CD4-positive, alpha-beta T cell treated with Interleukin-4 for 1 hour (primary cell): ENCODE measurements at regions not wholly inside any gene's neighbourhood (a gene's known extent, or its start where the extent isn't known, plus 50 kb on each side); places are given as distances from the start of the nearest gene placed in this dataset.
"Not testable (repeated sequence)": the region's sequence is repeated elsewhere in the genome, so short reads cannot be mapped to it uniquely, and the experiment has no call there.

Experiments used
- DNase-seq, 2 donors: peaks; one replicate each; pipeline ENCODE4 v3.0.0-alpha.2; 2020 to 2022

DNA sequence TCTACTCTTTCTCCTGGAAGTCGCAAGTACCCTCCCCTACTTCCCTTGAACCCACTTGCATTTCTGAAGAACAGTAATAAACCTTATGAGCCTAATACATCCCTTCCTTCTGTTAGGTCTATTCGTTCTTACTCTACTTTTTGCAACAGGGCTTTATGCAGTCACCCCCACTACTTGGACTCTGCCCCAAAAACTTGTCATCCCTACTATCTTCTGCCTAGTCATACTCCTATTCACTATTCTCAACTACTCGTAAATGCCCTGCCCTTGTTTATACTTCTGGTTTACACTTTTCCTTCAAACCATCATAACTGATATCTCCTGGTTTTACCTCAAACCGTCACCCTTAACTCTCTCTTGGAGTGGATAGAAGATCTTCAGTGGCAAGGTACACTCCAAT, 55.2 kb upstream of the SLIT2 start:
- DNase-seq = no peak

DNA sequence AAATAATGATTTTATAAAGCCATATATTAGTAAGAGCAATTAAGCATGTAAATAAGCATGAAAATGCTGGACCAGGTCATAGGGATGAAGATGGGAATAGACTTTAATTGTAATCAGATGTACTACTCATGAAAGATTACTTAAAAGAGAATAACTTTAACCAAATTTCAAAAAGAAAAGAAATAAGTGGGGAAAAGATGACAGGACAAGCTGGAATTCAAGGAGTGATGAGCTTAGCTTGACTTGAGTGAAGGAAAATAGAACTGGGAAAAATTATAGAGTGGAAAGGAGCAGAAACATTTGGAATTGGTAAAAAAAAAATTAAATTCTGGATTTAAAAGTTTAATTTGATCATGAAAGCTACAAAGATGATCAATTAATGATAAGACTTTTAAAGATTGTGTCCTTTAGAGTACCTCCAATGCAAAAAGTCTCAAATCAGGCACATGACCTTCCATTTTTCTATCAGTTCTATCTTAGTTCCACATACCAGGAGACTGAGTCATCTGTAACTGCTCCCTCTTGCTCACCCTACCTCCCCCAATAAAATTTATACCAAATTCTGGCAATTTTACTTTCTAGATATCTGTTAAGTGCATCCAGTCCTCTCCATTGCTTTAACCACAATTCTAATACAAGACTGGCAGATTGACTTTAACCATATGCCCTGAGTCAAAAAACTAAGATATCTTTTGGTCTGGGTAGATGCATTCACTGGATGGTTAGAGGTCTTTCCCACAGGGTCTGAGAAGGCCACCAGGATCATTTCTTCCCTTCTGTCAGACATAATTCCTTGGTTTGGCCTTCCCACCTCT, 56.4 kb upstream of the SLIT2 start:
- no peak for DNase-seq

DNA sequence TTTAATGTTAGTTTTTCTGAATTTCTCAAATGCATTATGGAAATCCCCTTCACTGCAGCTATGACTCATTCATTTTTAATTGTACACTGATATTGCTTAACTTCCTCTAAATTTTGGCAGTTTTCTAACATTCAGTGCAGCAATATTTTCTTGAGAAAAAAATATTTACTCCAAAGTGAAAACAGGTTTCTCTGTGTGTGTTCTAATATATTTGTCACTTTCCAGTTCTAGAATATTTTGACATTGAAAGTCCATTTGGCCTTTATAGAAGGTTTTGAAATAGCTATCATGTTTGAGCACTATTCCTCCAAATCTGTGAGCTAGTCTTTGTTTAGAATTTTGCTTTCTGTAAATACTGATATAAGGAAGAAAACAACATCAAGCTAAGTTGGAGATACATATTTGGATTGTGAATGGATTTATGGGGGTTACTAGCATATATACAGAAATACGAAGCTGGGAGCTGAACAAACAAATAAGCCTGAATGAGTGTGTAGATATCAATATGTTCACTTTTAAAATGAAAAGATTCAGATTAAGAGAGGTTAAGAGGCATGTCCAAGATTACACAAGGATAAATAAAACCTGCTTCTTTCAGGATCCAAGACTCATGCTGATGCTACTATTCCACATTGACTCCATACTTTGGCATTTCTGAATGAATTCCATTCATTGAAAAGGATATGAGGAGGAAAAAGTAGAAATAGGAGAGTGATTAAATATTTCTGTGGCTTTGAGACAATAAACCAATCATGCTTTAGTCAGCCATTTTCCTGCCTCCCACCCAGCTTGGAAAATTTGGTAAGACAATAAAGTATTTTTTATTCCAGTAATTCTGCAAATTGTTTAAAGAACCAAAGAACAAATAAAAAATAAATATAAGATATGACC, 57.3 kb upstream of the SLIT2 start:
- DNase-seq = no peak

DNA sequence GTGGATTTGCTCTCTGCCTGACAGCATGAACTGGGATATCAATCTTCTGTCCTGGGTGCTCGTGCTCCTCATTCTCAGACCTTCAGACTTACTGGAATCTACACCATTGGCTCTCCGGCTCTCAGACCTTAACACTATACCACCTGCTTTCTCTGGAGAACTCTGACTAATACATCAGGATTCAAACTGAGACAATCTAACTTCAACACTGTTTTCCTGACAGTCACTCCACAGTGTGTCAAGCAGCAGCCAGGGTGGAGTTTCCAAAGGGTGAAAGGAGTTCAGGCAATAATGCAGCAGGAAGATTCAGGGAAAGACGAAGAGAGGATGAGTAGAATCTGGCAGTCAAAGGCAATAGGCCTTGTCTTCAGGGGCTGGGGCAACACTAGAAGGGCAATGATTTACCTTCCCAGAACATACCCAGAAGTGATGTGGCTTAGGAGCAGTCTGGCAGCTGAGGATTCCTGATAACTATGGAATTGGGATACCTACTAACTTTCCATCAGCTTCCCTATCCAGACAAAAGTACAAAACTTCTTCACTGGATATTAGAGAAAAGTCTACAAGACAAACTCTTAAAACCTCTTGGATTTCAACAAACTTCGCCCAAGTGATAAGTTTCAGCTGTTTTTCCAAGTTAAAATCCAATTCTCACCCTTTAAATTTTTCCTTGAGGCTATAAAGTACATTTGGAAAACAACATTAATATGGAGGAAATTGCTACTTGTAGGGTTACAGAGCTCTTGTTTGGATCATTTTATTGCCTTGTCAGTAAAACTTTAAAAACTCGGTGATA, 58.4 kb upstream of the SLIT2 start:
- DNase-seq = no peak

DNA sequence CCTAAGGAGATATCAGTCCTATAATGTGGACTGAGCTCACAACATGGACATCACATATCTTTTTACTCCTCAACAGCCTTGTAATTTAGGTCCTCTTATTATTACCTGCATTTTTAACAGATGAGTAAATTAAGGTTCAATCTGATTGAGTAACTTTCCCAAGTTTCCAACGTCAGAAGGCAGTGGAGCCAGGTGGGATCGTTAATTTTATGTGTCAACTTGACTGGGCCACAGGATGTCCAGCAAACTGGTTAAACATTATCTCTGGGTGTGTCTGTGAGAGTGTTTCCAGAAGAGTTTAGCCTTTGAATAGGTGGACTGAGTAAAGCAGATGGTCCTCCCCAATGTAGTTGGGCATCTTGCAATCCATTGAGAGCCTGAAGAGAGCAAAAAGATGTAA, 59.0 kb upstream of the SLIT2 start:
- no peak for DNase-seq

DNA sequence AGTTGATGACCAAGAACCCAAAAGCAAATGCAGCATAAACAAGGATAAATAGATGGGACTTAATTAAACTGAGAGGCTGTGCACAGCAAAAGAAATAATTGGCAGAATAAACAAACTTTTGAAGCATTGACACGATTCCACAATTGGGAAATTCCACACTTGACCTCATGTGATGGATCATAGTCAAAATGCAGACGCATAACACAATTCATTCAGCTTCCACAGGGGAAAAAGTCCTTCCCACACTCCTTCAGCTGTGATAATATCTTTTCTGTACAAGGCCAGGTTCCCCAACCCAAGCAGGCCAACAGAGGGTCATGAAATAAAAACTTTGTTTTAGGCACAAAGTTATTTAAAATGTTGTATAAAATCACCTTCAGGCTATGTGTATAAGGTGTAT, 66.6 kb upstream of the SLIT2 start:
- no peak for DNase-seq

DNA sequence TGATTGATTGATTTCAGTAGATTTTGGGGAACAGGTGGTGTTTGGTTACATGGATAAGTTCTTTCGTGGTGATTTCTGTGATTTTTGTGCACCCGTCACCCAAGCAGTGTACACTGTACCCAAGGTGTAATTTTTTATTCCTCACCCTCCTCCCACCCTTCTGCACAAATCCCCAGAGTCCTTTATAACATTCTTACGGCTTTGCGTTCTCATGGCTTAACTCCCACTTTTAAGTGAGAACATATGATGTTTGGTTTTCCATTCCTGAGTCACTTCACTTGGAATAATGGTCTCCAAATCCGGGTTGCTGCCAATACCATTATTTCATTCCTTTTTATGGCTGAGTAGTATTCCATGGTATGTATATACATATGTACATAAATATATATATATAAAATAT, 68.6 kb upstream of the SLIT2 start:
- not testable (repeated sequence) for DNase-seq

DNA sequence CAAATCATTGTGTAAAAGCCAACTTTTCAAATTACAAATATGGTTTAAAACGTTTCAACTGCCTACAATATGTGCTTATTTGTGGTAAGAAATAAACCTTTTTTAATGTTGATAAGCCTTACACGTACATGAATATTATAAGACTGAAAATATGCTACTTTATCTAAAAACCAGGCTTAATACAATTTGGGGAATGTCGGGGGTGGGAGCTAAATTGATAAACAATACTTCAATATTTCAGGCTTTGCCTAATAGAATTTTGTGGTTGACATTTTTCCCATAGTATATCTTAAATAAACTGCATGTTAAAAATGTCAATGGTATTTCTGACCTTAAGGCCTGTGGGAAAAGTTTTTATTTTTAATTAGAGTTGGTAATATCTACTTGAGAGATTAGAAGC, 69.8 kb upstream of the SLIT2 start:
- no peak for DNase-seq

DNA sequence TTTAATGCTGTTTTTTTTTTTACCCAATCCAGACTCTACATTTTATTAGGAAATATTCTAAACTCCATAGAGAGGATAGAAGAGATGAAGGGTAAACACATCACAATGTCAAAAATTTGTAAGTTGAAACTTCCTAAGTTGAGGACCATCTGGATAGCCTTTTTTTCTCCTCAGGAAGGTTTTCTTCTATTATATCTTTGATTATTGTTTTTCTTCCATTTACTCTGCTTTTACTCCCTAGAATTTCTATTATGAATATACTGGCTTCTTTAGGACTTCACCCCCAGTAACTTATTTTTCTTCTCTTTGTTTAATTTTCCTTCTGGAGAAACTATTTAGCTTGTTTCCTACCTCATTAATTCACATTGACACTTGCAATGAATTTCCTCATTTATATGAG, 71.2 kb upstream of the SLIT2 start:
- no peak for DNase-seq

DNA sequence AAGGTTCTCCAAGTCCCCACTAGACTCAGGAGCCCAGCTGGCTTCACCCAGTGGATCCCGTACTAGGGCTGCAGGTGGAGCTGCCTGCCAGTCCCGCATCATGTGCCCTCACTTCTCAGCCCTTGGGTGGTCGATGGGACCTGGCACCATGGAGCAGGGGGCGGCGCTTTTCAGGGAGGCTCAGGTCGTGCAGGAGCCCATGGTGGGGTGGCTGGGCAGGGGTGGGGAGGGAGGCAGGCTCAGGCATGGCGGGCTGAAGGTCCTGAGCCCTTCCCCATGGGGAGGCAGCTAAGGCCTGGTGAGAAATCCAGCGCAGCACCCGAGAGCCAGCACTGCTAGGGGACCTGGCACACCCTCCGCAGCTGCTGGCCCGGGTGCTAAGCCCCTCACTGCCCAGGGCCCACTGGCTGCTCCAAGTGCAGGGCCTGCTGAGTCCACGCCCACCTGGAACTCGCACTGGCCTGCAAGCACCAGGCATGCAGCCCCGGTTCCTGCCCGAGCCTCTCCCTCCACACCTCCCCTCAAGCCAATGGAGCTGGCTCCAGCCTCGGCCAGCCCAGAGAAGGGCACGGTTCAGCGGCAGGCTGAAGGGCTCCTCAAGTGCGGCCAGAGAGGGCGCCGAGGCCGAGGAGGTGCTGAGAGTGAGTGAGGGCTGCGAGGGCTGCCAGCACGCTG, 72.7 kb upstream of the SLIT2 start:
- DNase-seq = no peak

DNA sequence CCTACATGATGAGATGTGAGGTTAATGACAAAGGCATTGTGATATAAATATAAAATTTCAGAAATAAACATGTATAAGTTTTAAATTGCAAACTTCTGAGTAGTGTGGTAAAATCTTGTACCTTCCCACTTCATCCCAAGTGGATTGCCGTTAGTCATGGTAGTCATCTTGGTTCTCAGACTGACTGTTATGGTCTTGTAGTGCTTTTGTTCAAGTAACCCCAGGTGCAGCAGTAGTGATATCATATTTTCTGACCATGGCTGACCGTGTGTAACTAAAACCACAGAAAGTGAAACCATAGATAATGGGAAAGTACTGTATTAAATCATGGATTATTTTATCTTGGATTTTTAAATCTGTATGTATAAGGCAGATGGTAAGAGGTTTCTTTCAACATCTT, 74.8 kb upstream of the SLIT2 start:
- no peak for DNase-seq

DNA sequence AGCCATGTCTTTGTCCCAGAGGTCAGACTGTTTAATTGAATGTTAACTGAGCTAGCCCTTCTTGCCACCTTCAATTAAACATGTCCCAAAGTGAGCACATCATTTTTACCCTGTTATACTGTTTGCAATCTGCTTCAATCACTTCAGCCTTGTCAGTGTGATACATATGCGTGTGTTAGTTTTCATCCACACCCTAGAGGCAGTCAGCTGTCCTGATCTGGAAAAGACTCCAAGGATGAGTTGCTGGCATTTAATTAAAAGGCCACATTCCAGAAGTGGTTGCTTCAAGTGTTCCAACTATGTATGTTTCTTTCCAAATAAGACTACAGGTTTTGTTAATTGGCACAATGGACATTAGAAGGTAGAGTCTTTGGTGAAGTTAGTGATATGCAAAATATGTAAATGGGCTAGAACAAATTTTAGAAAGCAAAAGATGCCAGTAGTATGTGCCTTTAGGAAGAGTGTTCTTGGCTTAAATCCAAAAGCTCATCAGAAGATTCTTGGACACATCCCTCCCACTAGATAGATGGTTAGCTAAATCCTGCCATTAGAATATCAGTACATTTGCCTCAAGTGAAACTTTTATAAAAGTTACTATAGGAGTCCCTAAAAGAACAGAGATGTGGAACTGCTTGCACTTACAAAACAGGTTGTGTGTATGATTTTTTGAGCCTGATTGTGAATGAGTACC, 79.5 kb upstream of the SLIT2 start:
- DNase-seq = no peak

DNA sequence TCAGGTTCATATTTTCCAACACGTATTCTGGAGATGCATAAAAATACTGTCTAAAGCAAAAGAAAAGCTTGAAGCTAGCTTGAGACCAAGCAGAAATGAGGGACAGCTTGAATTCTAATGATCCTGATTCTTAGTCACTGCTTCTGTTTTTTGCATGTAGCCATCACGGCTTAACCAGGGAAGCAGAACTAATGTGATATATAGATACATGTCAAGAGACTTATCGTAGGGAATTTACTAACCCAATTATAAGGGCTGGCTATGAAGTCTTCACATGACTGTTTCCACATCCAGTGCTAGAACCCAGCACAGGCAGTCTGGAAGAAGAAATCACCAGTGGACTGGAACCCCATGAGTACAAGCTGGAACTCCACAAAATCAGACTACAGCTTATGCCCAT, 85.2 kb upstream of the SLIT2 start:
- DNase-seq = no peak

DNA sequence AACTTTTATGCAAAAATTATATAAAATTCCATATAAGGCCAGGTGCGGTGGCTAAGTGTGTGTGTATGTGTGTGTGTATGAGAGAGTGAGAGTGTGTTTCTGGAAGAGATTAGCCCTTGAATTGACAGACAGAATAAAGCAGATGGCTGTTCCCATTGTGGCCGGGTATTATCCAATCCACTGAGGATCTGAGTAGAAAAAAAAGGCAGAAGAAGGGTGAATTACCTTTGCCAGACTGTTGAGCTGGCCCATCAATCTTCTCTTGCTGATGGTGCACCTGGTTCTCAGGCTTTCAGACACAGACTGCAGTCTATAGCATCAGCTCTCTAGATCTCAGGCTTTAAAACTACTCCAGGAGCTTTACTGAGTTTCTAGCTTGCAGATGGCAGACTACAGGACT, 92.2 kb upstream of the SLIT2 start:
- no peak for DNase-seq

DNA sequence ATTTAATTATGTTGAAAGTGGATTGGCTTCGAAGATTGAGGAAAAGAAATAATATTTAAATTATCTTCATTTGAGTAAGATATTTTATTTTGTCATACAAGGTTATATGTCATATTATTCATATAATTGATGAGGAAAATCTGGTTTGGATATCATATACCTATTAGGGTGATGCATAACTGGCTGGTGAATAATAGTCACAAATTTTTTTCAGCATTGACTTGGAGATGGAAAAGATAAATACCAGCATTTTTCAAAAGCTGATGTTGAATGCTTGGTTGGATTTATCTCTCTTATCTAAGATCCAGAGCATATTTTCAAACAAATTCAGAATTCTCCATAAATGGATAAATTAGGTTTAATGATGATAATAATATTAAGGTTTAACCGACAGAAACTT, 93.5 kb upstream of the SLIT2 start:
- no peak for DNase-seq

DNA sequence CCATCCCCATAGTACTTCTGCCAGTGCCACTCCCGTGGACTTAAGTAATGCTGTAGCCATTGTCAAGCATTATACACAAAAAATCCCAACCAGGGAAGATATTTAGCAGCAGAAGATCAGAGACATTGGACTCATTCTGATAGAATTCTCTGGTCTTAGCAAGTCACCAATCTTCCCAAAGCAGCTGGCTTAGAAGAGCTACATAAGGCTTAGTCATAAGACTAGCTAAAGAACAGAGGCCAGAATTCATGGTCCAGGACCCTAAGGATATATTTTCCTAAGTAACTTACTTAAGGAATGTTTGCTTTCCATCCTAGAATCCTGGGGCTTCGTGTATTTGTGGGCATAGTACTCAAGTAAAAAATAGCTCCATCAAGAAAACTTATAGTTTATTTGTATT, 100.3 kb upstream of the SLIT2 start:
- no peak for DNase-seq

DNA sequence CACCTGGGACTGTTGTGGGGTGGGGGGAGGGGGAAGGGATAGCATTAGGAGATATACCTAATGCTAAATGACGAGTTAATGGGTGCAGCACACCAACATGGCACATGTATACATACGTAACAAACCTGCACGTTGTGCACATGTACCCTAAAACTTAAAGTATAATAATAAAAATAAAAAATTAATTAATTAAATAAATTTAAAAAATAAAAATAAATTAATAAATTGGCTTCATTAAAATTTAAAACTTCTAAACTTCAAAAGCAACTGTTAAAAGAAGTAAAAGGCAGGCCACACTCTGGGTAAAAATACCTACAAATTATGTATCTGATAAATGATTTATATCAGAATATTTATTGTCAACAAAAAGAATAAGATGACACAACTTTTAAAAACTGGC, 102.6 kb upstream of the SLIT2 start:
- DNase-seq = not testable (repeated sequence)

DNA sequence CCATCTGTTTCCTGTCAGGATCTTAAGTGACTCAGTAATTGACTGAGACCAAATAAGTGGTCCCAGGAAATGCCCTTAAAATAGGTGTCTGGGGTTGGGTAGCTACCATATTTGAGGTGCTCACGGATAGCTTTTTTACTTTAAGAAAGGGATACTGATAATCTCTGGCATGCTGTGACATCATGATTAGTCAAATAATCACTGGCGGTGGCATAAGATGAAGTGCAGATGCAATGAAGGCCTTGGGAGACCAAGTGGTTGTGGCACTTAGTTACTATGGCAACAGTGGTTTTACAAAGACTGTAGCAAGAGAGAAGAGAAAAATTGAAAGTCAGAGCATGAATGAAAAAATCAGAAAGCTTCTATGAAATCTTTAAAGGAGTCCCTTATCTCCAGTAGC, 114.5 kb upstream of the SLIT2 start:
- DNase-seq = no peak

DNA sequence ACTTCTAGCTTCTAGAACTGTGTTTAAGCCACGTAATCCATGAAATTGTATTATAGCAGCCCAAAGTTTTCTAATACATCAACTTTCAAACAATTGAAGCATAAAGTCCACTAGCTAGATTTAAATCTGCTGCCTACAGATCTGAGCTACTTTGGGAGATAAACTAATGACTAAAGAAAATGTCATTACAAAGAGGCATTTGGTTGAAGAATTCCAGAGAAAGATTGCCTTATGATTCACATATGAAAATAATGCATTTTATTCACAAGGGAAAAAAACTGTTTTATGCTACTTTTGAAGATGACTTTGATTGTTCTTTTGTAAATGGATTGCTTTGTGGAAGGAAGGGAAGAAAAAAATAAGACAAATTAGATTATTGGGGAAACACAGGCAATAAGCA, 124.1 kb upstream of the SLIT2 start:
- no peak for DNase-seq

DNA sequence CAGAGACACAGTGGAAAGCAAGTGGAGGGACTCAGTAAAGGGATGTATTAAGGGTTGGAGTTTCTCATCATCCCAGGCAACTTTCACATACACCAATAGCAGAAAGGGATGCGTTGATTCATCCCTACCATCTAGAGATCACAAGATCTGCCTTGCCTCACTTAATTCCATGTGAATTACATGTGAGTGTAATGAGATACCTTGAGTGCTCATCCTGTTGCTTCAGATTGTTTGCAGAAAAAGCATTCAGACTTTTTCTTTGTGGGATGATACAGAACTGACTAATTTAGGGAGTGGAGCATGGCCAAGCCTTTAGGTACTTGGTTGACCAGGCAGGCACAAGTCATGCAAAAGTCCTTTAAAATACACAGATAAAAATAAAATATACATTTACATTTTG, 124.8 kb upstream of the SLIT2 start:
- DNase-seq = no peak

DNA sequence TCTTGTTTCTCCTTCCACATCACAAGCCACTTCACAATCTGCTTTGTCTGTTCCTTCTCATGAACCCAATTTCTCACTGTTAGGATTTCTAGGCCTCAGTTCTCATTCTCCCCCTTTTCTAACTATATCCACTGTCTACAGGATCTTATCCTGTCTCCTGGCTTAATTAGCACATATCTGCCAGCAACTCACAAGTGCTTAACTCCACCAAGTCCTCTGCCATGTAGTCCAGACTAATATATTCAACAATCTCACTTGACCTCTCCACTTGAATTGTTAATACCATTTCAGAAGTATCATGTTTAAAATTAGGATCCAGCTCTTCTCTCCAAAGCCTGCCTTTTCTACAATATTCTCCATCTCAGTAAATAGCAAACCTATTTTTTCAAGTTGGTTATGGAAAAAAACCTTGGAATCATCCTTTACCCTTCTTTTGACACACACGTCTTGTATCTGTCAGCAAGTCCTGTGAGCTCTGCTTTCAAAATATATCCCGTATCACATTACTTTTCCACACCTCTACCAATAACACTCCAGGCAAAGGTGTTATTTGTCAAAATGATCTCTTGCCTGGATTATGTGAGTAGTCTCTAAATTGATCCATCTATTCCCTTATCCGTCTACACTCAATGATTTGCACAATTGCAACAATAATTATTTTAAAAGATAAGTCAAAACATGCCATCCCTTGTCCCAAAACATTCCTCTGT, 127.2 kb upstream of the SLIT2 start:
- no peak for DNase-seq
